Activated T-helper 1 cell treated with Interleukin-2 at 50 U/mL for 16 hours (primary cell): ENCODE measurements at regions not wholly inside any gene's neighbourhood (a gene's known extent, or its start where the extent isn't known, plus 50 kb on each side); places are given as distances from the start of the nearest gene placed in this dataset.
"Not testable (repeated sequence)": the region's sequence is repeated elsewhere in the genome, so short reads cannot be mapped to it uniquely, and the experiment has no call there.

Source experiments
- DNase-seq: peaks from one replicate; pipeline ENCODE4 v3.0.0-alpha.2; 2020; ENCODE audit warnings: low read depth

- DNase-seq: no peak
Observed at GRCh38 chr6:169144356-169144755, 109.3 kb downstream of the THBS2 start.

- no peak for DNase-seq
Observed at GRCh38 chr6:169142538-169142844, 111.2 kb downstream of the THBS2 start.

GRCh38 chr6:169141671-169142537 lies 111.7 kb downstream of the THBS2 start:
- no peak for DNase-seq

GRCh38 chr6:169140986-169141495 lies 112.6 kb downstream of the THBS2 start:
- no peak for DNase-seq

GRCh38 chr6:169139179-169139971 lies 114.3 kb downstream of the THBS2 start:
- DNase-seq: no peak

GRCh38 chr6:169132352-169132940 lies 121.2 kb downstream of the THBS2 start:
- DNase-seq: no peak

- DNase-seq: no peak
Observed at GRCh38 chr6:169131390-169131789, 122.3 kb downstream of the THBS2 start.

- no peak for DNase-seq
Observed at GRCh38 chr6:169130113-169130512, 123.5 kb downstream of the THBS2 start.

- no peak for DNase-seq
Observed at GRCh38 chr6:169121013-169121412, 132.6 kb downstream of the THBS2 start.

GRCh38 chr6:169119669-169120068 lies 134.0 kb downstream of the THBS2 start:
- DNase-seq: no peak

GRCh38 chr6:169118346-169118830 lies 135.3 kb downstream of the THBS2 start:
- DNase-seq: no peak

- no peak for DNase-seq
Observed at GRCh38 chr6:169117663-169118062, 136.0 kb downstream of the THBS2 start.

- DNase-seq: no peak
Observed at GRCh38 chr6:169115632-169116031, 138.0 kb downstream of the THBS2 start.

GRCh38 chr6:169114632-169115031 lies 139.0 kb downstream of the THBS2 start:
- not testable (repeated sequence) for DNase-seq

- no peak for DNase-seq
Observed at GRCh38 chr6:169112483-169113320, 140.9 kb downstream of the THBS2 start.

- no peak for DNase-seq
Observed at GRCh38 chr6:169111203-169111602, 142.4 kb downstream of the THBS2 start.

- DNase-seq: no peak
Observed at GRCh38 chr6:169109411-169110220, 144.0 kb downstream of the THBS2 start.

- no peak for DNase-seq
Observed at GRCh38 chr6:169108753-169109152, 144.9 kb downstream of the THBS2 start.

- no peak for DNase-seq
Observed at GRCh38 chr6:169106176-169106575, 147.5 kb downstream of the THBS2 start.

- DNase-seq: no peak
Observed at GRCh38 chr6:169101981-169102380, 151.7 kb downstream of the THBS2 start.
